Kidney tubule cell (primary cell): ENCODE measurements at regions not wholly inside any gene's neighbourhood (a gene's known extent, or its start where the extent isn't known, plus 50 kb on each side); places are given as distances from the start of the nearest gene placed in this dataset.

ENCODE experiments used
- DNase-seq: peaks from one replicate; pipeline ENCODE4 v3.0.0-alpha.2; 2018; ENCODE audit warnings: low spot score

DNA sequence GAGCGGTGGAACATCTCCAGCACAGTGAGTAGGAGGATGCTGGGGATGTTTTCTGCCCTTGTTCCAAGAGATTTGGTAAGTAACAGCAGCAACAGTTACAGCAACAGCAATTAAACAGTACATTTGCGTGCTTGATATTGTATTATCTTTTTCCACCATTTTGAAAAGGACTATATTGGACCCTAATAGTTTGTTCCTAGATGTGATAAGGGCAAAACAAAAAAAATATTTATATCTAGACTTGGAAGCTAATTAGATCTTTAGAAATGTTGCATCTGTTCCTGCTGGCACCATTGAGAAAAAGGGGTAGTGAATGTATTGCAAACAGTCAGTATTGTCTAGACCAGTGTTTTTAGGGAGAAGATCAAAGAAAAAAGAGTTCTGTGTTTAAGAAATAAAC is 759.9 kb downstream of the JRKL start:
- no peak for DNase-seq

DNA sequence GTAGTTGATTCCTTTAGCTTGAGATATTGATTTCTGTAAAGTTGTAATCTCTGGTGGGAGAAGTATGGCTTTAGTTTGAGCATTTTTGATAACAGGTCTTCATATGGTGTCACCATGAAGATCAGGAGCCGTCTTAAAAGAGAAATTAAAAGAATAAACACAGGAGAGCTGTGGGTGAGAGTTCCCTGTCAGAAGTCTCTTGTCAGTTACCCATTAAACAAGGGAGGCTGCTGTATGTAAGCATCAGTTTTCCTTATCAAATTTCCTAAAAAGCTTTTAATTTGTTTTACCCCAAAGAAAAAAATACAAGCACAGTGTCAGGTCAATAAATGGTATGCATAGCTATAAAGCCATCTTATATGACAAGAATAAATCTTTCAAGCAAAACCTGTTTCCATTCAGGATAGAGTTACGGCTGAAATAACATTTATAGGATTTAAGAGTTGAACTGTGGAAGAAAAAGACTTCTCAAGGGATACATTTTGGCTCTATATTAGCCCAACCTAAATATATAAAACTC is 767.5 kb downstream of the JRKL start:
- no peak for DNase-seq

DNA sequence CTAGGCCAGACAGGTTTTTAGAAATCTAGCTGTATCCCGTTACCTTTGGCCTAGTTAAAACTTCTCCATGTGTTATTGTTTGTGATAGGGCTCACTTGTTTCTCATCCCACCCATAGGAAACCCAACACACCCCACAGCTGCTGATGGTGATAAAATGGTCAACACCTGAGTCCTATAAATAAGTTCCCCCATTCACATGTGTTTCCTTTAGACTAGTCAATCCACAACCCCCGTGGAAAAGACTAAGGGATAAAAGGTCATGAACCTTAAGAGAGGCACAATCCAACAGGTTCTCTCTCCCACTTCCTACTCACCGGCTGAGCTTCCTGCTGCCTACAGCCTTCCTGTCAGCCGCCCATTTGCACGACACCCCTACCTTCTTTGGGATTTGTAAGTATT is 768.4 kb downstream of the JRKL start:
- DNase-seq = no peak

DNA sequence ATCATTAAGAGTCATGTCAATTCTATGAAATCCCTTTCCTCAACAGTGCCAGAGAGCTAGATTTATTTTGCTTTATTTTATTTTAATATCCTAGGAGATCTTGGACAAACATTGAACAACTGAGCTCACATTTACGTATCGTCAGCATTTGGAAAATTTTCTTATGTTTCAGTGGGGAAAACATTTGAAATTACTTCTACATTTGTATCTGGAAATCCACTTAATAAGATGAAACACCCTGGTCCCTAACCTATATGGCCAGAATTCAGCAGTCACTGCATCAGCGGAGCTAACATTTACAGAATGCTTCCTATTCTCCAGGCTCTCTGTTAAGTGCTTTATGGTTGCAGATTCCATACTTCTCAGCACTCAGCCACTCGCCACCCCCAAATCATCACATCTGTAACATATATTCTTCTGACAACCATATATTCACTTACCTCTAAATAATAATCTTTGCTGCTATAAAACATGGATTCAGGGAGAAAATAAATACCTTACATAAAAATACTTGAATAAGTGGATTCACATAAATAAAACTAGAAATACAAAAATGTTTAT is 773.9 kb downstream of the JRKL start:
- DNase-seq = no peak

DNA sequence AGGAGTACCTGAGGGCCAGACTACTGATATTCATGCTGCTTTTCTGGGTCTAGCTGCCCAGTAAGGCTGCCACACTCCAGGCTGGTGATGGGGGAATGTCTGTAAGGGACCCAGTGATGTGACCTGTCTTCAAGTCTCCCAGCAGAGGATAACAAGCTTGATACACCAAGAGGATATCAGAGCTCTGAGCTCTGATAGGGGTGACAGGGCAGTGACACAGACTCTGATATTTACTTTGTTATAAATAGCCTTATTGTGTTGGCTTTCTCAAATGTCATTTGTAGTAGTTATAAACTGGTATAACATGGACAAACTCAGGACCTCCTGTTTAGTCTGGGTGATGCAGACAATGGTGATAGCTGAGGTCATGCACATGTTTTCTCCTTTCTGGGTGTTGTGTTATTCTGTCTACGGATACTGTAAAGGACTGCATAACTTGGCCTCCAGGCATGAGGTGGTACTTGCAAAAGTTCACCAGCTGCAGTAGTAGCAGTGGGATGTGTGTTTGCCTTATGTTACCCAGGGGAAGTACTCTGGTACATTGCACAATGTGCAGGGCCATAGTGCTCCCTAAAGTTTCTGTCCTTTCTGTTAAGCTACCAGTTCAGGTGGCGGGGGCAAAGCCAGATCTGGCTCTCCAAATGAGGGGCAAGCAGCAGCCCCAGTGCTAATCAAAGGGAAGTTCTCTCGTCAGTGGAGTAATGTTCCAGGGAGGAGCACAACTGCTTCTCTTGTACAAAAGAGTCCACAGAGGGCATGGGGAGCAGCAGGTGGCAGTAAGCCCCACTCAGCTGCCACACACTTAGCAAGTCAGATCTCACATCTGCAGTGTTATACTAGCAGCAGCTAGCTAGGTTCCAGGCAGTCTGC is 812.2 kb downstream of the JRKL start:
- no peak for DNase-seq

DNA sequence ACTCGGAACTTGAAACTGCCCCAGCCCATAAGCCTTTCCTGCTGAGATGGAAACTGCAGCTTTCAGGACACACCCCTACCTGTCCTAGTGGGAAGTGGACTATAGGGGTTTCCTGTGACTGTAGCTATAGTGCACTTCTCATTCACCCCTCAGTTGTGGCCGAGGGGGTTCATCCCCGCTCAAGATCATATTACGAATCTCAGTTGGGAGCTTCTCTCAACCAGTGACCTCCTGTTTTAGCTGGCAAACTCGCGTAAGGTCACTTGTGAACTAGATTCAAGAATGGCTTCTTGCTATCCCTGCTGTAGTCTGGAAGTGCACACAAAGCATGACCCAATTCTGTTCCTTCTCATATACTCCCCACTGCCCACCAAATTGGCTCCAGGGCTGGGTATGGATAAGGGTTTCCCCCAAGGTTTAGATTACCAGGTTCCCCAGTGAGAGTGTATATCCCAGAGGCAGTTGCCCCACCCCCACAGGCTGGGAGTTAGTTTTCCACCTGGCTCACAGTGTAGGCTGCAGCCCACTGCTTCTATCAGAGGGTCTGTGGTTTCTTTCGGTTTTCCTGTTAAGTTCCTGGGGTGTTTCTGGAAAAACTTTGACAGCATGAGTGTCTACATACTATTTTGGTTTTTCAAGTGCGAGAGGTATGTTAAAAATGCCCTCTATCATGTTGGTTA is 812.9 kb downstream of the JRKL start:
- no peak for DNase-seq

DNA sequence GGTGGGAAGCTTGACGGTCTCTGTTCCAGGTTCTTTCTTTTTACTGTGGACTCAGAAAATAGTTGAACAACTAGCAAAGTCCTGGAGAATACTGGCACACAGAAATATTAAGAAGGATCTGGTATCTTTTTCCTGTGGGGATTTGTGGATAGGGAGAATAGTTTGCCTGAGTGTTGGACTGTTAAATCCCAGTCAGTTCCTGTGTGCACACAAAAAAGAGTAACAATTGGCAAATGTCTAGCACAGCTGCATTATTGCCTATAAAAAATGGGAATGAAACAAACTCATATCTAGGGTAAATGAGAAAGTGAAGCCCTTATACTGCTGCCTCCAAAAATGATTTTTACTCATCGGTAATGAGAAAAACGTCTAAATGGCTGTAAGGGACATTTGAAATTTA is 828.2 kb downstream of the JRKL start:
- DNase-seq = no peak

DNA sequence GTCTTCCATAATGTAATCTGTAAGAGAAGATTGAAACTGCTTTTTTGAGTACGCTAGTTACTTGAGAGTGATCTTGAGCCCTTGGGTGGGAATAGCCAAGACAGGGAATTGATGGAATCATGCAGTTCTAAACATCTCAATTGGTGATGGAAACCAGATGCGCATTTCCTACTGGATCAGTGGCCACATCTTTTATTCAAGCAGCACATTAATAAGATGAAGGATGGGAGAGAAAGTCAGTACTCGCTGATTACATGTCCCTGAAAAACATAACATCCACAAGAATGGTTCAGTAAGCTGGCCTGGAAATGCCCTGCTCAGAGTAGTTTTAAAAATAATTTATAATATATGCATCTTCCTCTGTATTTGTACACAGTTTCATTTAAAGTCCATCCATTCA is 833.8 kb downstream of the JRKL start:
- DNase-seq = no peak

DNA sequence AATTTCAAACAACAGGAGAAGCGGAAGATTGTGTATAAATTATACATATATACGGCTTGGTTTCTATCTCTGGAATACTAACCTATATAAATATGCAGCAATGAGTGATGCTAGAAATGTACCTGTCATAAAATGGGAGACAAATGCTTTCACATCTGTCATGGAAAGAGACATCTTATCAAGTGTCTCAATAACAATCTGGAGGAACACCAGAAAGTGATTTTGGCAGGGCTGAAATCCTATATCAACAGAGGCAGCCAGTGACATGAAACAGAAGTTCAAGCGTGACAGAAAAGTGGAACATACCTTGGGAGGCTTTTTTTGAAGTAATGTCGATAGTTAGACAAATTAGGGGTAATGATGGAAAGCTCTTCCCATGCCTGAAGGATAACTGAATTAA is 834.6 kb downstream of the JRKL start:
- DNase-seq = no peak

DNA sequence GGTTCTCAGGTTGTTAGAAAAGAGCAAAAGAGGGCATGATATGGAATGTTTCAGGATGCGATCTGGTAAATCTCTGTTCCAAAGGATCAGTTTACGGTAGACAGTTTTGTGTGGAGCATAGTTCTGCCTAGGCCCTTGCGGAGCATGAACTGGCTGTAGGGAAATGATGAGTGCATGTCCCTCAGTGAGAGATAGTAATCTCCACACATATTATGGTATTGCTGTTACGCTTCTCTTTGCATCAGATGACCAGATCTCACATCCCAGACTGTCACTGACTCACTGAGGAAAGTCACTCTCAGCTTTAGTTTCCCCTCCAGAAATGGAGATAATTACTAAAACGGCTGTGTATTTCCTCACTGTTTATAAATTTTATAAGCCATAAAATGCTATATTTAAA is 836.0 kb downstream of the JRKL start:
- DNase-seq = no peak

DNA sequence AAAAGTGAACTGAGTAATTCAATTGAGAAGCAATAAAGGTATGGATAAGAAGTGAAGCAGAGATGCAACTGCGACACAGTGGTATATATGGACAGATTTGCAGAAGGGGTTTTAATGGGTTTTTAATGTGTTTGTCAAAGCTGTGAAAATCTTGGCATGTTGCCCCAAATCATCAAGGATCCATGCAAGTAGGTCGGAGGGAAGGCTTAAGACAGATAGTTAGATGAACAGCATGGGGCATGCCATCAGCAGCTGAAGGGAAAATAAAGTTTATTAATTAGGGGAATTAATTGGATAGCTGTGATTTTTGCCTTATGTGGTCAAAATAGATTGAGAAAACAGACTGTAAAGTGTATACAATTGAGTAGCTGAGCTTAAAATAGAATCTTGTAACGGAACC is 840.1 kb downstream of the JRKL start:
- DNase-seq = no peak

DNA sequence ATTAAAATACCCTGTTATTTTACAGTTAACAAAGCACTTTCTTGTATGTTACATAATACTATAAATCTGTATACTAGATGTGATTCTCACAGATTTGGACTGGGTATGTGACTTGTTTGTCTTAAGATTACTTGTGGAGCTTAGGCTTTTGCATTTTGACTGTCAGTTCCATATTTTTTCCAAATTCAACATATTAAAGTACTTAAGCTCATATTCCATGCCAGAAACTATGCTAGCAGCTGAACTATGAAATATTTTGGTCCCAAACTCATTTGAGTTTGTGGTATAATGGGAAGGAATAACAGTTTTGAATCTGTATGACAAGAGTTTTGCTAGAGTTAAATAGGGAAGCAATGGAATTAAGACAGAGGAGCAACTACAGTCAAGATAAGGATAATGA is 841.4 kb downstream of the JRKL start:
- DNase-seq = no peak

DNA sequence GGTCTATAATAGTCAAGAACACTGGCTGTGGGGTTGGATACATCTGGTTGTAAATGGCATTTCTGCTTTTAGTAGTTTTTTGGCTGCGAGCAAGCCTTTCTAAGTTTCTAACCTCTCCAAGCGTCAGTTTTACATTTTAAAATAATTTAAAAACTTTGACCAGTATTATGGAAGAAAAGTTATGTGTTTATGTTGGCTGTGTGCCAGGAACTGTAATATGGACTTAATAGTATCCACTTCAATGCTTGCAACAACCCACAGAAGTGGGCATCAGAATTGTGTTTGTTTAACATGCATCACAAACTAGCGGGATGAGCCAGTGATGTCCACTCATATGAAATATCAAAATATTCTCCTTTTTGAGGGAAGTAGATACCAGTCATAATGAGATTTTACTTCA is 844.2 kb downstream of the JRKL start:
- no peak for DNase-seq

DNA sequence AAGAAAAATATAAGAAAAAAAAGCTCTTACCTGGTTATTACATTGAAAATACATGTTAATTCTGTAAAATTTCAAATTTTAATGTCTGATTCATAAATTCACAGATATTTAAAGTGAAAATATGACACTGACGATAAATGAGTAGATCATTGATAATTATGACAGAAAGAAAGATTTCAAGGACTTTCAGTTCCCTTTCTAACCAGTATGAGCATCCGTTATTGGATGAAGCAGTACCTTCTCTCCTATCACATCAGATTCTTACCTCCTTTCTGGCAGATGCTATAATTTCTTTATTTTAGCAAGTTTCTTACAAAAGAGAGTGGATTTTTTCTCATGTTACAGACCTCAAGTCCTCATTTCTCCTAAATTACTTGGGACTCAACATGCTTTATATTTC is 847.3 kb downstream of the JRKL start:
- no peak for DNase-seq

DNA sequence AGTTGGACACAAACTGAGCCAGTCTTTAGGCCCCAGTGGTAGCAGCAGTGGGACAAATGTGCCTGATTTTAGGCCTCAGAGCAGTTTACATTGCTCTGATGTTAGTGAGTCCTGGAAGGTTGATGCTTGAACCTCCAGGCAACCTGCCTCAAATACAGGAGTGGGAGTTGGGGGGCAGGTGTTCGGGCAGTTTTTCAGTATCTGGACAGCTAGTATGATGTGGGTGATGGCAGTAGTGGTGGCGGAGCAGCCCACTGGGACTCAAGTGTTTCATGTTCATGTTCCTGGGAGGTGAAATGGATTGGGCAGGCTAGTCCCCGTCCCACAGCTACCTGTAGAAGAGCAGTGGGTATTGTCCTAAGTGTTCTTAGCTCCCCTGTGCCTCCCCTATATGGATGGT is 857.8 kb downstream of the JRKL start:
- DNase-seq = no peak

DNA sequence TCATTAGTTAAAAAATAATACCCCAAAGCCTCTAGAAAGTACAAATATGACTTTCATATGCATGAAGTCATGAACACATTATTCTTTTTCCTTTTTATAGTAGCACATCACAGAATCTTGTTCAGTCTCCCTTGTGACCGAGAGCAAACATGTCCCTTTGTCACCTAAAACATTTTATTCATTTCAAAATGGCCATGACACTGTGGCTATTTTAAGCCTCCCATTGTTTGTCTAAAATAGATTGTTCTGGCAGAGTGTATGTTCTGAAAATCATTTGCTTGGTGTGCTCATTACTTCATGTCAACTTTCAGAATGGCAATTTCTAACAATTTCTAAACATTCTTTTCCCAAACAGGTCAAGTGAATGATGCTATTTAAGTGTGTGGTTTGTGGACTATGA is 865.0 kb downstream of the JRKL start:
- DNase-seq = no peak

DNA sequence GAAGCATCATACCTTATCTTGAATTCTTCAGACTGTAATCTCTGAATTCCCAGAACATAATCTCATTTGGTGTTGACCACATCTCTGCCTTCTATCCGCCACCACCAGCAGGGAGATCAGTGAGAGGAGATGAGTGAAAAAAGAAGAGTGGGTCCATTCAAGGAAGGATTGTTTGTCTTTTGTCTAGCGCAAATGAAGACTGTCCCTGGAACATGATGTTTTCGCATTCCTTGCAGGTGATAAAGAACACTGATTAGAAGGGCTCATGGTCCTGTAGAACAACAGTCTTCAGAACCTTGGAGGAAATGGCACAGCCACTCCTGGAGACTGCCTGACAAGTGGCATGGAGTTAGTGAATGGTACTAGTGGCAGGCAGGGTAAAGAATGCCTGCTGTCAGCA is 869.6 kb downstream of the JRKL start:
- DNase-seq = no peak

DNA sequence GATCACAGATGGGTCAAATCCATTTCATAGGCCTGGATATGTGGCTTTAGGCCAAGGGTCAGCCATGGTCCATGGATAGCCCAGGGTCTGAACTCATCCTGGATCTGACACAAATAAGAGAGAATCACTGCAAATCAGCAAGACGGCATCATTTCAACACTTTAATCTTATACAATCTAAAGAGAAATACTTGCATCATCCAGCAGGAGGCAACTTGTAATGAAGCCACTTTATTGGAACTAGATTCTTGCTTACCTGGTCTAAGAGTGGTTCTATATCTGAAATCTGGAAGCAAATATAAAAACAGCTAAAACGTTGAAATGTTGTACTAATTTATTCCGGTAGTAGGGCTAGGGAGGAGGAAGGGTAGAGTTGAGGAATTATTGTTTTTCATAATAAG is 870.1 kb downstream of the JRKL start:
- DNase-seq = no peak

DNA sequence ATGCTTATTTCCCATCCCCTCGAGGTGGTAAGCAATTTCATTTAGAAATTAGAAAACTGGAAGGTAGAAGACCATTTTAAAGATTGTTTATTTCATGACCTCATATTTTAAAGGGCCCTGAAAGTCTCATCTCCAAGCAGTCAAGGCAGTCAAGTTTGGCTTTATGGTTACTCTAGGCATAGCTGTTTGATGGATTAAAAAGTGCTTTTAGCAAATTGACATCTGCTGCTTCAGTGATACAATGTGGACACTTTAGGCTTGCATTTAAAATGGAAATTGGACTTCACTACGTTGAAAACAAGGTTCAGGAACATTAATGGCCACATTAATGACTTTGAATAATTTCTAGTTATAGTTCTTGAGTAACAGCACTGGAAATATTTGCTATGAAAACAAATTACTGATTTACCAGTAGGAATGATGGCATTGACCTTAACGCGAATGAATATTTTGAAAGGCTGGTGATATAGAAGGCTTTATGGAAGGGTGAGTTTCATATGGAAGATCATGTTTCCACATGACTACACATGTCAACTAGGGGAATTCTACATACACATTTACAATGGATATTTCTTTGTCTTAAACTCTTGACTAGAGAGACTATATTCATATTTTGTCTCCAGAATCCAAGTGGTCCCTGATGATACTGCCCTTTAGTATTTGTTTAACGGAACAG is 873.5 kb downstream of the JRKL start:
- no peak for DNase-seq

DNA sequence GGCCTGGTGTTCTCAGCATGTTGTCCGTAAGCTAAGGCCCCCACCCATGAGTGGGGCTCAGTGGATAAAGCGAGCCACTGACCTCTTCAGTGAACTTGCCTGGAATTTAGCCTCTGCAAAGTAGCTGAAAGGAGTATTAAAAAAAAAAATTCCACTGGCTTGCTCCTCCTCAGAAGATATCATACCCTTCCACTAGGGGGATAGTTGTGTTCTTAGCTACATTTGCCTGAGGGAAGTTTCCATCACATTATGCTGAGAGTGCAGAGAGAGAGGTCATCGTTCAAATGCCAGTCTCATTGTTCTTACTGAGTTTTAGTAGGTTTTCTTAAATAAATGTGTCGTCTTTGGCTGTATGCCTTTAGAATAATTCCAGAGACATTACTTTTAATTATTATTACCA is 879.7 kb downstream of the JRKL start:
- DNase-seq = peak; percentile 1

DNA sequence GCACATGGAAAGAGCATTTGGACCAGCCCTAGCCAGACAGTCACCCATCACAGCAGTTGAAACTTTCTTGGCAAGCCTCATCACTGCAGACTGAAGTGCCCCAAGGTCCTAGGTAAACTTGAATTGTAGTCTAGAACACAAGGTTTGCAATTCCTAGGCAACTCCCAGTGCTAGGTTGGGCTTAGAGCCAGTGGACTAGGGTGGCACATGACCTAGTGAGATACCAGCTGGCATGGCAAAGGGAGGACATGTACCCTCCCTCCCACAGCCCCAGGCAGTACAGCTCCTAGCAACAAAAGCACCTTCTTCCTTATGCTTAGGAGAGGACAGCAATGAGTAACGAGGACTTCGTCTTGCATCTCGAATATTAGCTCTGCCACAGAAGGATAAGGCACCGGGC is 889.5 kb downstream of the JRKL start:
- no peak for DNase-seq

DNA sequence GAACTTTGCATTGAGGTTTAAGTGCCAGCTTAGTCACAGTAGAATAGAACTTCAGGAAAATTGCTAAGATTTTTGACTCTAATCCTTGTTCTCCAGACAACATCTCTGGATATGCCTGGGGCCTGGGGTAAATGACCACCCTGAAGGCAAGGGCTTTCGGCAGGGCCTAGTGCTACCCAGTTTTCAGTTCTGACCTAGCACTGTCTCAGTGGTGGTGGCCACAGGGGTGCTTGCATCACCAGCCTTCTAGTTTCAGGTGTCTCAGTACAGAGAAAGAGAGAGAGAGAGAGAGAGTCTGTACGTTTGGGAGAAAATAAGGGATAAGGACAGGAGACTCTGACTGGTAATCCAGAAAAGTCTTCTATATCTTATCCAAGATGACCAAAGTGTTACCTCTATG is 890.5 kb downstream of the JRKL start:
- DNase-seq = no peak

DNA sequence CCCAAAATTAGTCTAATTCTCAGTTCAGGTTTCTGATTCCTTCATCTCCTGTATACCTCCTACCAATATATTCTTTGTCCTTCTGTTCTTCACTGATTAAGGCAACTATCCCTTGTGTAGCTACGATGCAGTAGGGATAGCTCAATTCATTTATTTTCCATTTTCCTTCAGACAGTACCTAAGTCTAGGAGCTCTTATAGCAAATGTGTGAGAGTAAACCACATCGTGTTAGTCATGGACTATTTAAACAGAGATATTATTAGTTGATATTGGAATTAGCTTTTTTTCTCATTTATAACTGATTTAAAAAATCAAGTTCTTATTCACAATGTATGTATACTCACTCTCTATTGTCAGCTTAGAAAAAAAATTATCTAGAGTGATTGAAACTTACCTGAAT is 900.0 kb downstream of the JRKL start:
- DNase-seq = no peak
